ENCODE measurements at regions not wholly inside any gene's neighbourhood (a gene's known extent, or its start where the extent isn't known, plus 50 kb on each side); places are given as distances from the start of the nearest gene placed in this dataset.
"Not testable (repeated sequence)": the region's sequence is repeated elsewhere in the genome, so short reads cannot be mapped to it uniquely, and the experiment has no call there.

GRCh38 chr6:19892260-19892659 lies 55.1 kb downstream of the ID4 start:
- peak; percentile 26 for DNase-seq

GRCh38 chr6:19895866-19896692 lies 58.9 kb downstream of the ID4 start:
- no peak for DNase-seq

GRCh38 chr6:19896693-19897010 lies 59.5 kb downstream of the ID4 start:
- no peak for DNase-seq

- DNase-seq: no peak
Measured at GRCh38 chr6:19898141-19898740, 61.1 kb downstream of the ID4 start.

GRCh38 chr6:19902201-19902600 lies 65.0 kb downstream of the ID4 start:
- no peak for DNase-seq

- DNase-seq: not testable (repeated sequence)
Measured at GRCh38 chr6:19904408-19904807, 67.2 kb downstream of the ID4 start.

- DNase-seq: no peak
Measured at GRCh38 chr6:19905584-19905983, 68.4 kb downstream of the ID4 start.

GRCh38 chr6:19906171-19906570 lies 69.0 kb downstream of the ID4 start:
- DNase-seq: no peak

- DNase-seq: no peak
Measured at GRCh38 chr6:19911223-19911622, 74.1 kb downstream of the ID4 start.

GRCh38 chr6:19918436-19918835 lies 81.3 kb downstream of the ID4 start:
- no peak for DNase-seq

GRCh38 chr6:19921786-19922185 lies 84.6 kb downstream of the ID4 start:
- no peak for DNase-seq

GRCh38 chr6:19925533-19925932 lies 88.4 kb downstream of the ID4 start:
- DNase-seq: no peak

GRCh38 chr6:19928461-19928860 lies 91.3 kb downstream of the ID4 start:
- DNase-seq: no peak

- DNase-seq: no peak
Measured at GRCh38 chr6:19929312-19929711, 92.1 kb downstream of the ID4 start.

GRCh38 chr6:19934996-19935591 lies 97.9 kb downstream of the ID4 start:
- DNase-seq: no peak

GRCh38 chr6:19939321-19939720 lies 102.2 kb downstream of the ID4 start:
- DNase-seq: not testable (repeated sequence)

GRCh38 chr6:19939926-19940325 lies 102.8 kb downstream of the ID4 start:
- DNase-seq: not testable (repeated sequence)

- DNase-seq: no peak
Measured at GRCh38 chr6:19943042-19943441, 105.9 kb downstream of the ID4 start.

- DNase-seq: no peak
Measured at GRCh38 chr6:19945843-19946358, 108.7 kb downstream of the ID4 start.

- no peak for DNase-seq
Measured at GRCh38 chr6:19949155-19949554, 112.0 kb downstream of the ID4 start.

- no peak for DNase-seq
Measured at GRCh38 chr6:19964115-19964514, 126.9 kb downstream of the ID4 start.

- no peak for DNase-seq
Measured at GRCh38 chr6:19968201-19968600, 131.0 kb downstream of the ID4 start.

GRCh38 chr6:19972221-19972620 lies 135.1 kb downstream of the ID4 start:
- DNase-seq: no peak
